B cell (primary cell): ENCODE measurements at regions not wholly inside any gene's neighbourhood (a gene's known extent, or its start where the extent isn't known, plus 50 kb on each side); places are given as distances from the start of the nearest gene placed in this dataset.

ENCODE experiments used
- ATAC-seq: fragments of 200-7000 bp; cut with Tn5 transposase; one replicate; pipeline ENCODE4 v1.10.0; 2021; ENCODE audit warnings: low read depth, mild to moderate bottlenecking, moderate number of reproducible peaks, moderate library complexity
- CTCF ChIA-PET: fragments of 350-600 bp; sonication (Branson Sonifier 250); formaldehyde crosslinking; loops from one replicate; lab custom pipeline; 2021; ENCODE audit warnings: antibody characterized with exemption, inconsistent platforms; lab: Charles Lee
- POLR2A ChIA-PET: fragments of 350-600 bp; sonication (Branson Sonifier 250); formaldehyde crosslinking; loops from one replicate; lab custom pipeline; 2021; ENCODE audit warnings: antibody characterized with exemption; lab: Charles Lee
- DNase-seq: peaks from one replicate; pipeline ENCODE4 v3.0.0; 2013
- H2AFZ ChIP-seq: 2 replicates; pipeline ENCODE4 v1.6.1; 2012; ENCODE audit warnings: mild to moderate bottlenecking, low read depth, low read length; ENCODE audit not compliant: insufficient read depth, poor library complexity, severe bottlenecking
- H3K27ac ChIP-seq, 2 donors: 1 replicate in 1 of 2; 2 replicates in 1 of 2; pipeline ENCODE4 v1.5.1; 2012 to 2013; ENCODE audit warnings: low read length in 2 of 2, mild to moderate bottlenecking in 2 of 2, moderate library complexity in 1 of 2
- H3K27me3 ChIP-seq, 4 experiments: fragments of 200-600 bp in 1 of 4; sonication (generic) in 1 of 4; replicated peaks in 1 of 4; 1 replicate in 2 of 4; 2 replicates in 2 of 4; pipeline versions ENCODE4 v1.6.1 to v1.7.0; 2013 to 2016; ENCODE audit warnings: low read length in 3 of 4, mild to moderate bottlenecking in 2 of 4, mixed read lengths in 1 of 4, moderate library complexity in 1 of 4; ENCODE audit not compliant: insufficient read depth in 4 of 4, control insufficient read depth in 3 of 4; ENCODE audit errors: control extremely low read depth in 1 of 4
- H3K36me3 ChIP-seq, 2 experiments: replicated peaks in 1 of 2; 1 replicate in 1 of 2; 2 replicates in 1 of 2; pipeline versions ENCODE4 v1.6.1 to v1.7.1; 2013; ENCODE audit warnings: low read length in 1 of 2; ENCODE audit not compliant: insufficient read depth in 2 of 2, control insufficient read depth in 1 of 2; ENCODE audit errors: control extremely low read depth in 1 of 2, extremely low read depth in 1 of 2
- H3K4me1 ChIP-seq, 2 donors: fragments of 200-600 bp in 1 of 2; sonication (generic) in 1 of 2; 1 replicate in 1 of 2; 2 replicates in 1 of 2; pipeline versions ENCODE4 v1.5.1 to v1.6.1; 2013 to 2017; ENCODE audit warnings: low read length in 2 of 2; ENCODE audit not compliant: control insufficient read depth in 2 of 2, insufficient read depth in 2 of 2
- H3K4me2 ChIP-seq: replicated peaks from 2 replicates; pipeline ENCODE3; 2012; ENCODE audit warnings: mild to moderate bottlenecking, low read depth, low read length; ENCODE audit not compliant: poor library complexity, severe bottlenecking
- H3K4me3 ChIP-seq, 5 experiments: fragments of 200-600 bp in 1 of 5; sonication (generic) in 1 of 5; 1 replicate in 3 of 5; 2 replicates in 2 of 5; pipeline versions ENCODE4 v1.5.1 to v1.7.0; 2011 to 2016; ENCODE audit warnings: low read length in 4 of 5, mild to moderate bottlenecking in 4 of 5, low read depth in 2 of 5, control low read depth in 1 of 5, moderate library complexity in 1 of 5; ENCODE audit not compliant: insufficient read depth in 1 of 5; ENCODE audit errors: control extremely low read depth in 1 of 5, extremely low read depth in 1 of 5
- H3K79me2 ChIP-seq: fragments of 200-600 bp; sonication (generic); one replicate; pipeline ENCODE4 v1.6.0; 2016; ENCODE audit warnings: low read length; ENCODE audit not compliant: control insufficient read depth, insufficient read depth
- H3K9ac ChIP-seq: fragments of 200-600 bp; sonication (generic); 2 replicates; pipeline ENCODE4 v1.6.1; 2017; ENCODE audit warnings: mild to moderate bottlenecking, low read length, moderate library complexity
- H3K9me3 ChIP-seq, 3 donors: one replicate each; pipeline versions ENCODE4 v1.6.1 to v1.7.1; 2013; ENCODE audit warnings: low read length in 2 of 3; ENCODE audit not compliant: control insufficient read depth in 2 of 3, insufficient read depth in 1 of 3; ENCODE audit errors: control extremely low read depth in 1 of 3
- H4K20me1 ChIP-seq: 2 replicates; pipeline ENCODE4 v1.6.0; 2012; ENCODE audit warnings: mild to moderate bottlenecking, low read length; ENCODE audit not compliant: insufficient read depth, control insufficient read depth, poor library complexity, severe bottlenecking
- H3K27ac Mint-ChIP-seq: one replicate; pipeline ENCODE4 v1.8.0; 2021; ENCODE audit warnings: mixed read lengths
- H3K27me3 Mint-ChIP-seq: one replicate; pipeline ENCODE4 v1.8.0; 2021; ENCODE audit warnings: mixed read lengths
- H3K4me1 Mint-ChIP-seq: one replicate; pipeline ENCODE4 v1.8.0; 2021; ENCODE audit warnings: mixed read lengths
- H3K4me3 Mint-ChIP-seq: one replicate; pipeline ENCODE4 v1.8.0; 2021; ENCODE audit warnings: mixed read lengths
- H3K9me3 Mint-ChIP-seq: one replicate; pipeline ENCODE4 v1.8.0; 2022; ENCODE audit warnings: mixed read lengths; ENCODE audit not compliant: insufficient read depth
- CTCF ChIP-seq: fragments of 200-600 bp; IDR thresholded peaks from one replicate; pipeline ENCODE4 v1.8.0; 2022; ENCODE audit warnings: antibody characterized with exemption, mild to moderate bottlenecking
- EZH2 ChIP-seq: IDR thresholded peaks from 2 replicates; pipeline ENCODE4 v1.6.1; 2012; ENCODE audit warnings: borderline replicate concordance, low read depth, mild to moderate bottlenecking, moderate library complexity, low read length; ENCODE audit not compliant: insufficient read depth, poor library complexity, severe bottlenecking
- WGBS: methylation state at CpG from one replicate; pipeline ENCODE4 v1.1.5; 2013; ENCODE audit warnings: missing lambda C conversion rate; ENCODE audit not compliant: insufficient coverage; 5-methylcytosine and 5-hydroxymethylcytosine counted together
- intact Hi-C: fragments of 100-400 bp; cut with micrococcal nuclease; formaldehyde crosslinking; loops from one replicate; pipeline ENCODE4 v1.10.0; 2022

- no peaks in the 10 kb centered on the region for H3K9me3 ChIP-seq
- Mint-ChIP-seq H3K27me3 (no peaks in the 10 kb centered on the region), H3K4me1 (no peaks in the 10 kb centered on the region), H3K27ac (no peak overlapping the region), H3K4me3 (no peak overlapping the region), H3K9me3 (no peaks in the 10 kb centered on the region)
- no peak overlapping the region for H2AFZ ChIP-seq
- no peak for ATAC-seq
- no peaks in the 10 kb centered on the region for H3K27me3 ChIP-seq
- H4K20me1 ChIP-seq, result no peaks in the 10 kb centered on the region
- intact Hi-C loops, result no loop called here
- no peak for DNase-seq
- H3K4me1 ChIP-seq, result no peaks in the 10 kb centered on the region
- POLR2A ChIA-PET, result no interaction called here
- no peak overlapping the region for H3K9ac ChIP-seq
- no peaks in the 10 kb centered on the region for H3K36me3 ChIP-seq
- TF ChIP-seq EZH2, result no peak
- no peak for TF ChIP-seq CTCF
- H3K4me3 ChIP-seq, result no peak overlapping the region
- H3K4me2 ChIP-seq, result no peak overlapping the region
- no peak overlapping the region for H3K27ac ChIP-seq
- no CpG with 5 or more reads among the region's 5 CpGs for WGBS
- no peaks in the 10 kb centered on the region for H3K79me2 ChIP-seq
- CTCF ChIA-PET, result no interaction called here
These were observed 217.0 kb downstream of the TMEM38B start for GRCh38 chr9:105911104-105911911.

- ATAC-seq, result no peak
- intact Hi-C loops, result no loop called here
- no peak overlapping the region for H2AFZ ChIP-seq
These were observed 218.0 kb downstream of the TMEM38B start for GRCh38 chr9:105912157-105912862.

More at GRCh38 chr9:105912157-105912862, 218.0 kb downstream of the TMEM38B start:
- Histone ChIP-seq H3K9me3 (no peaks in the 10 kb centered on the region), H3K36me3 (no peaks in the 10 kb centered on the region), H3K27me3 (no peaks in the 10 kb centered on the region), H3K4me2 (no peak overlapping the region), H4K20me1 (no peaks in the 10 kb centered on the region), H3K9ac (no peak overlapping the region), H3K4me1 (no peaks in the 10 kb centered on the region), H3K4me3 (no peak overlapping the region), H3K27ac (no peak overlapping the region), H3K79me2 (no peaks in the 10 kb centered on the region)
- Mint-ChIP-seq H3K9me3 (no peaks in the 10 kb centered on the region), H3K27ac (no peak overlapping the region), H3K4me3 (no peak overlapping the region), H3K4me1 (no peaks in the 10 kb centered on the region), H3K27me3 (no peaks in the 10 kb centered on the region)
- no peak for DNase-seq
- ChIA-PET CTCF (no interaction called here), POLR2A (no interaction called here)
- 83% methylated on average over 1 of the region's 1 CpG for WGBS
- TF ChIP-seq CTCF (no peak), EZH2 (no peak)
